HepG2 (cell line): ENCODE measurements at regions not wholly inside any gene's neighbourhood (a gene's known extent, or its start where the extent isn't known, plus 50 kb on each side); places are given as distances from the start of the nearest gene placed in this dataset.

Experiments
- ATAC-seq: fragments of 200-7000 bp; cut with Tn5 transposase; 3 replicates; pipeline ENCODE4 v1.9.1; 2020; ENCODE audit warnings: mild to moderate bottlenecking, moderate library complexity
- BruUV-seq: library from RNA; stranded (reverse); fragments of 400-500 nt; replicated peaks from 2 replicates; lab custom pipeline; 2021; lab: Mats Ljungman, UMichigan
- CTCF ChIA-PET: fragments of 300-600 bp; formaldehyde crosslinking; extraction: SDS; loops from one replicate; lab custom pipeline; 2021; ENCODE audit warnings: low total read pairs, inconsistent platforms, low intra/inter-chr PET ratio; lab: Yijun Ruan, JAX
- POLR2A ChIA-PET: fragments of 350-600 bp; sonication (Branson Sonifier 250); formaldehyde crosslinking; loops from one replicate; lab custom pipeline; 2020; ENCODE audit warnings: antibody characterized with exemption, inconsistent platforms; lab: Yijun Ruan, JAX
- DNase-seq: peaks from one replicate; pipeline ENCODE4 v3.0.0-alpha.2; 2015; ENCODE audit warnings: low spot score
- FAIRE-seq: peaks from 3 replicates; lab custom pipeline; 2011; peaks lifted over from hg19 to GRCh38; lab: Jason Lieb, UNC
- H2AFZ ChIP-seq: one replicate; pipeline ENCODE4 v1.6.1; 2011; ENCODE audit warnings: low read length, inconsistent platforms
- H3K27ac ChIP-seq: fragments of 300-600 bp; 3 replicates; pipeline ENCODE4 v1.8.0; 2011; ENCODE audit warnings: mixed run types, mild to moderate bottlenecking, mixed read lengths, low read length, inconsistent platforms; ENCODE audit not compliant: insufficient read depth; ENCODE audit errors: extremely low read length
- H3K27me3 ChIP-seq, 2 experiments: fragments of 200-600 bp in 1 of 2; 2 replicates in 1 of 2; 3 replicates in 1 of 2; pipeline versions ENCODE4 v1.6.0 to v1.8.0; 2011; ENCODE audit warnings: low read length in 2 of 2, mild to moderate bottlenecking in 2 of 2, moderate library complexity in 2 of 2, inconsistent platforms in 1 of 2; ENCODE audit not compliant: insufficient read depth in 2 of 2, control insufficient read depth in 1 of 2
- H3K36me3 ChIP-seq, 2 experiments: fragments of 200-600 bp in 1 of 2; replicated peaks in 1 of 2; 2 replicates in 1 of 2; 3 replicates in 1 of 2; pipeline versions ENCODE4 v1.5.1 to v1.8.0; 2011; ENCODE audit warnings: low read length in 2 of 2, inconsistent platforms in 1 of 2; ENCODE audit not compliant: insufficient read depth in 2 of 2, control insufficient read depth in 1 of 2
- H3K4me1 ChIP-seq: 2 replicates; pipeline ENCODE4 v1.5.1; 2012; ENCODE audit warnings: low read length, inconsistent platforms; ENCODE audit not compliant: insufficient read depth
- H3K4me2 ChIP-seq: 2 replicates; pipeline ENCODE4 v1.6.0; 2011; ENCODE audit warnings: low read depth, low read length, inconsistent platforms
- H3K4me3 ChIP-seq, 3 experiments: fragments of 200-600 bp in 1 of 3; sonication (generic), shearing (Covaris generic) in 1 of 3; replicated peaks in 1 of 3; 2 replicates each; pipeline ENCODE4 v1.5.1; 2011 to 2016; ENCODE audit warnings: low read length in 3 of 3, inconsistent platforms in 2 of 3, low read depth in 2 of 3, mild to moderate bottlenecking in 2 of 3, control low read depth in 1 of 3, mixed read lengths in 1 of 3; ENCODE audit not compliant: insufficient read depth in 1 of 3
- H3K79me2 ChIP-seq: one replicate; pipeline ENCODE4 v1.6.1; 2011; ENCODE audit warnings: low read length, inconsistent platforms; ENCODE audit not compliant: insufficient read depth
- H3K9ac ChIP-seq: 2 replicates; pipeline ENCODE4 v1.6.0; 2011; ENCODE audit warnings: mild to moderate bottlenecking, low read depth, low read length, inconsistent platforms; ENCODE audit not compliant: insufficient read depth
- H3K9me3 ChIP-seq: 2 replicates; pipeline ENCODE4 v1.5.1; 2012; ENCODE audit warnings: mild to moderate bottlenecking, low read length
- H4K20me1 ChIP-seq: 2 replicates; pipeline ENCODE4 v1.6.0; 2011; ENCODE audit warnings: inconsistent platforms, mild to moderate bottlenecking, low read length, moderate library complexity; ENCODE audit not compliant: insufficient read depth
- KLF11 ChIP-seq: IDR thresholded peaks from 2 replicates; pipeline ENCODE4 v1.6.1; 2016; ENCODE audit warnings: missing compliant biosample characterization
- SRY ChIP-seq: sonication (generic); formaldehyde crosslinking; IDR thresholded peaks from 2 replicates; pipeline ENCODE4 v1.8.0; 2022; ENCODE audit warnings: mild to moderate bottlenecking, missing genetic modification reagents
- ZFAT ChIP-seq: sonication (generic); formaldehyde crosslinking; conservative IDR thresholded peaks from 2 replicates; pipeline ENCODE4 v1.8.1; 2023; ENCODE audit warnings: missing genetic modification reagents, inconsistent platforms
- ZNF18 ChIP-seq: sonication (generic); formaldehyde crosslinking; IDR thresholded peaks from 2 replicates; pipeline ENCODE4 v1.8.0; 2022; ENCODE audit warnings: mild to moderate bottlenecking, missing genetic modification reagents; ENCODE audit not compliant: insufficient replicate concordance
- ZNF775 ChIP-seq: sonication (generic); formaldehyde crosslinking; IDR thresholded peaks from 2 replicates; pipeline ENCODE4 v1.4.0; 2020; ENCODE audit warnings: missing genetic modification reagents, mild to moderate bottlenecking, moderate library complexity, borderline replicate concordance
- WGBS: methylation state at CpG from one replicate; pipeline ENCODE4 v1.1.6; 2017; ENCODE audit warnings: low lambda C conversion rate; 5-methylcytosine and 5-hydroxymethylcytosine counted together
- in situ Hi-C: cut with HindIII; loops from 2 replicates; pipeline ENCODE4 v1.10.0; 2017; ENCODE audit warnings: low pct_unique_long_range_greater_than_20kb; ENCODE audit not compliant: extremely low pct_ligation_motif_present
- intact Hi-C: fragments of 100-400 bp; cut with micrococcal nuclease; formaldehyde crosslinking; loops from one replicate; pipeline ENCODE4 v1.10.0; 2022; ENCODE audit not compliant: unreplicated experiment
- TF ChIP-seq, protein P1 (sequence below): sonication (generic); formaldehyde crosslinking; IDR thresholded peaks from 2 replicates; pipeline ENCODE4 v1.4.0; 2020; ENCODE audit warnings: missing genetic modification reagents, borderline replicate concordance

DNA sequence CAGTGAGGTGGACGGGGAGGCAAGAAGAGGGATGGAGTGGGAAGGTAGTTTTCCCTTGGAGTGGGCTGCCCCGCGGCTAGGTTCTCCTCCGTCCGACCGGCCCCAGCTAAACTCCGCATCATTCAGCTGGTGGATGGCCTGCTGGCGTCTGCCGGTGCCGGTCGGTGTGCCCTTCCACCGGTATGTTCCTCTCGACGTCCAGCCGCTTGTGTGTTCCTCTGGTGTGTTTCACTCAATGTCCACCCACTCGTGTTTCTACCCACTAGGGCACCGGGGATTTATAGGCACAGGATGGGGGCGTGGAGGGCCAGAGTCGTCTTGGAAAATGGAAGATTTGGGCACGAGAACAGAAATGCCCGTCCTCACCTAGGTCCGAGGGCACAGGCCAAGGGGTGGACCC is 931.7 kb upstream of the B3GALT2 start:
- no peak for TF ChIP-seq SRY (CRISPR knock-in tag)
- TF ChIP-seq, protein P1, sequence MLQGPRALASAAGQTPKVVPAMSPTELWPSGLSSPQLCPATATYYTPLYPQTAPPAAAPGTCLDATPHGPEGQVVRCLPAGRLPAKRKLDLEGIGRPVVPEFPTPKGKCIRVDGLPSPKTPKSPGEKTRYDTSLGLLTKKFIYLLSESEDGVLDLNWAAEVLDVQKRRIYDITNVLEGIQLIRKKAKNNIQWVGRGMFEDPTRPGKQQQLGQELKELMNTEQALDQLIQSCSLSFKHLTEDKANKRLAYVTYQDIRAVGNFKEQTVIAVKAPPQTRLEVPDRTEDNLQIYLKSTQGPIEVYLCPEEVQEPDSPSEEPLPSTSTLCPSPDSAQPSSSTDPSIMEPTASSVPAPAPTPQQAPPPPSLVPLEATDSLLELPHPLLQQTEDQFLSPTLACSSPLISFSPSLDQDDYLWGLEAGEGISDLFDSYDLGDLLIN, result no peak
- no peak for TF ChIP-seq ZNF775 (CRISPR knock-in tag)
- TF ChIP-seq ZFAT (CRISPR knock-in tag), result no peak
- no peak for TF ChIP-seq ZNF18
- no peak for TF ChIP-seq KLF11 (CRISPR knock-in tag)
- TF ChIP-seq, all 625 proteins: peak for 0
- Histone ChIP-seq H3K9ac (no peak overlapping the region), H2AFZ (no peak overlapping the region), H3K4me3 (no peak overlapping the region), H4K20me1 (no peaks in the 10 kb centered on the region), H3K27ac (no peak overlapping the region), H3K4me1 (no peaks in the 10 kb centered on the region), H3K79me2 (no peaks in the 10 kb centered on the region), H3K27me3 (no peaks in the 10 kb centered on the region), H3K4me2 (0 out of 2 replicates have a peak overlapping the region, but pooled peaks have one; percentile 49), H3K9me3 (no peaks in the 10 kb centered on the region), H3K36me3 (no peaks in the 10 kb centered on the region)
- ChIA-PET CTCF (no interaction called here), POLR2A (no interaction called here)
- FAIRE-seq (no peak), DNase-seq (no peak), ATAC-seq (peak; percentile 44)
- in situ Hi-C loops, result no loop called here
- intact Hi-C loops, result no loop called here
- WGBS, result 68% methylated on average over 22 of the region's 22 CpGs
- BruUV-seq, result no TSS peak
